ENCODE measurements at regions not wholly inside any gene's neighbourhood (a gene's known extent, or its start where the extent isn't known, plus 50 kb on each side); places are given as distances from the start of the nearest gene placed in this dataset.
"Not testable (repeated sequence)": the region's sequence is repeated elsewhere in the genome, so short reads cannot be mapped to it uniquely, and the experiment has no call there.

- not testable (repeated sequence) for TF ChIP-seq CTCF (IDR thresholded peaks at IDR 0.05); POLR2AphosphoS5 (IDR thresholded peaks at IDR 0.05); EP300 (IDR thresholded peaks at IDR 0.05; ENCODE audit: low read depth); POLR2A (IDR thresholded peaks at IDR 0.05)
Measured at GRCh38 chr2:234378958-234379357, 117.9 kb downstream of the ARL4C start.

Measured in transverse colon (tissue), 4 donors.